Gastrocnemius medialis (tissue), 4 donors: ENCODE measurements at regions not wholly inside any gene's neighbourhood (a gene's known extent, or its start where the extent isn't known, plus 50 kb on each side); places are given as distances from the start of the nearest gene placed in this dataset.

Source experiments
- ATAC-seq, 2 donors: fragments of 150-250 bp; one replicate each; pipeline ENCODE4 v1.9.1; 2016
- DNase-seq, 2 donors: peaks; one replicate each; pipeline ENCODE4 v3.0.0-alpha.2; 2019
- H3K27ac ChIP-seq, 4 donors: fragments of 200-600 bp; sonication (generic); 1 replicate in 1 of 4; 2 replicates in 3 of 4; pipeline ENCODE4 v1.5.1; 2016 to 2018; ENCODE audit warnings: mild to moderate bottlenecking in 2 of 4, moderate library complexity in 1 of 4
- H3K27me3 ChIP-seq, 3 donors: fragments of 200-600 bp; sonication (generic) in 2 of 3; 1 replicate in 1 of 3; 2 replicates in 2 of 3; pipeline versions ENCODE4 v1.5.1 to v1.6.0; 2016 to 2019; ENCODE audit warnings: mild to moderate bottlenecking in 1 of 3, moderate library complexity in 1 of 3
- H3K36me3 ChIP-seq, 2 donors: fragments of 200-600 bp; sonication (generic) in 1 of 2; one replicate each; pipeline ENCODE4 v1.5.1; 2017 to 2018
- H3K4me1 ChIP-seq, 2 donors: fragments of 200-600 bp; sonication (generic) in 1 of 2; one replicate each; pipeline ENCODE4 v1.5.1; 2016 to 2017; ENCODE audit warnings: mild to moderate bottlenecking in 2 of 2
- H3K4me3 ChIP-seq, 4 donors: fragments of 200-600 bp; sonication (generic) in 3 of 4; 1 replicate in 1 of 4; 2 replicates in 3 of 4; pipeline ENCODE4 v1.5.1; 2016 to 2019; ENCODE audit warnings: mild to moderate bottlenecking in 2 of 4
- H3K9me3 ChIP-seq, 3 donors: fragments of 200-600 bp; sonication (generic) in 2 of 3; 1 replicate in 1 of 3; 2 replicates in 2 of 3; pipeline ENCODE4 v1.5.1; 2016 to 2019
- POLR2A ChIP-seq, 2 donors: fragments of 450-650 bp; IDR thresholded peaks; one replicate each; pipeline ENCODE4 v1.6.1; 2017; ENCODE audit warnings: antibody characterized with exemption in 2 of 2, mild to moderate bottlenecking in 2 of 2, moderate library complexity in 2 of 2
- in situ Hi-C, 4 donors: fragments of 200-750 bp; cut with MboI; loops; one replicate each; pipeline versions ENCODE4 v1.15.0 to v1.8.0; 2017; ENCODE audit warnings: low sequenced_read_pairs in 4 of 4
- intact Hi-C: fragments of 100-400 bp; cut with DNase I; formaldehyde crosslinking; loops from one replicate; pipeline ENCODE4 v1.15.1; 2023; ENCODE audit warnings: low total_unique reads
- TF ChIP-seq, protein P1 (sequence below), 5 experiments: fragments of 450-650 bp in 3 of 5; fragments of 200-600 bp in 2 of 5; sonication (generic) in 2 of 5; IDR thresholded peaks in 4 of 5; conservative IDR thresholded peaks in 1 of 5; 1 replicate in 4 of 5; 2 replicates in 1 of 5; pipeline ENCODE4 v1.5.1; 2016 to 2019; ENCODE audit warnings: antibody characterized with exemption in 5 of 5, mild to moderate bottlenecking in 3 of 5, moderate library complexity in 3 of 5

DNA sequence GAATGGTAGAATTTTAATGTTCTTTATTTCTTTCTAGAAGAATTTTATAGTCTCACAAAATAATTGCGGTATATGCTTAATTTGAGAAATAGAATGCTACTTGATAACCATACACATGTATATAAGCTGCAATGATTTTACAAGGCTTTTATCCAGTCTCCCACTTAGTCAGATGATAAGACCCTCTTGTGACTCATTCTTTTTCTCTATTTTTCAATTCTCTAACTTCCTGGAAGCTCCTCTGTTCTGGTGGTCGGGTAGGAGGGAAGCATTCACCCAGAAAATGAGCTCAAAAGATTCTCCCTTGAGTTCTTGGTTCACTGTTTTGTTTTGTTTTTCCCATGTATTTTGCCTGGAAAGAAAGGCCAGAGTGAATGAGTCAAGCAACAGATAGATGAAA is 546.6 kb downstream of the INHBA start:
- H3K36me3 ChIP-seq: no peaks in the 10 kb centered on the region
- no peaks in the 10 kb centered on the region for H3K27me3 ChIP-seq
- H3K4me1 ChIP-seq: no peaks in the 10 kb centered on the region
- no peak for DNase-seq
- no peak overlapping the region for H3K27ac ChIP-seq
- no peaks in the 10 kb centered on the region for H3K9me3 ChIP-seq
- in situ Hi-C loops: no loop called here
- no peak for ATAC-seq
- intact Hi-C loops: no loop called here
- TF ChIP-seq POLR2A (IDR thresholded peaks at IDR 0.05): no peak
- H3K4me3 ChIP-seq: no peak overlapping the region

DNA sequence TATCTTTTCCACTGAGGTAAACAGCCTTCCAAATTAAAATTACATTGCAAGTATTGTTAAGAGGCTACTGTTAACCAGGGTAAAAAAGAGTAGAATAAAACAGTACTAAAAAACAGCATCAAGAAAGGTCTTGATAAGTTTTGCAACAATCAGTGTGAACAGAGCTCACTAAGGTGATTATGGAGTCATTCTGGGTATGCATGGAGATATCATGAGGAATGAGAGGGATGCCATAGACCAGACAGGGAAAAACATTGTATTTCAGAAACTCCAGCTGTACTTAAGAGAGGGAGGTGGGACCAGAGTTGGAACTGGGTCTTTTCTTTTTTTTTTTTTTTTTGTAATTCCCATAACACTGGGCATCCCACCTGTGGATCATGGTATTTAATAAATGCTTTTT is 549.6 kb downstream of the INHBA start:
- H3K36me3 ChIP-seq: no peaks in the 10 kb centered on the region
- H3K27ac ChIP-seq: no peak overlapping the region
- no peaks in the 10 kb centered on the region for H3K4me1 ChIP-seq
- no peak for TF ChIP-seq POLR2A (IDR thresholded peaks at IDR 0.05)
- TF ChIP-seq, protein P1, sequence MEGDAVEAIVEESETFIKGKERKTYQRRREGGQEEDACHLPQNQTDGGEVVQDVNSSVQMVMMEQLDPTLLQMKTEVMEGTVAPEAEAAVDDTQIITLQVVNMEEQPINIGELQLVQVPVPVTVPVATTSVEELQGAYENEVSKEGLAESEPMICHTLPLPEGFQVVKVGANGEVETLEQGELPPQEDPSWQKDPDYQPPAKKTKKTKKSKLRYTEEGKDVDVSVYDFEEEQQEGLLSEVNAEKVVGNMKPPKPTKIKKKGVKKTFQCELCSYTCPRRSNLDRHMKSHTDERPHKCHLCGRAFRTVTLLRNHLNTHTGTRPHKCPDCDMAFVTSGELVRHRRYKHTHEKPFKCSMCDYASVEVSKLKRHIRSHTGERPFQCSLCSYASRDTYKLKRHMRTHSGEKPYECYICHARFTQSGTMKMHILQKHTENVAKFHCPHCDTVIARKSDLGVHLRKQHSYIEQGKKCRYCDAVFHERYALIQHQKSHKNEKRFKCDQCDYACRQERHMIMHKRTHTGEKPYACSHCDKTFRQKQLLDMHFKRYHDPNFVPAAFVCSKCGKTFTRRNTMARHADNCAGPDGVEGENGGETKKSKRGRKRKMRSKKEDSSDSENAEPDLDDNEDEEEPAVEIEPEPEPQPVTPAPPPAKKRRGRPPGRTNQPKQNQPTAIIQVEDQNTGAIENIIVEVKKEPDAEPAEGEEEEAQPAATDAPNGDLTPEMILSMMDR (IDR thresholded peaks at IDR 0.05 in 4 of 5, conservative IDR thresholded peaks at IDR 0.05 in 1 of 5): no peak
- in situ Hi-C loops (no loop called here), intact Hi-C loops (no loop called here)
- no peak overlapping the region for H3K4me3 ChIP-seq
- ATAC-seq (no peak), DNase-seq (no peak)
- H3K9me3 ChIP-seq: no peaks in the 10 kb centered on the region
- no peaks in the 10 kb centered on the region for H3K27me3 ChIP-seq

- in situ Hi-C loops: no loop called here
- H3K4me3 ChIP-seq: no peak overlapping the region
- no peak for ATAC-seq
- intact Hi-C loops: no loop called here
- DNase-seq: no peak
- H3K27ac ChIP-seq: no peak overlapping the region
- H3K36me3 ChIP-seq: no peaks in the 10 kb centered on the region
- no peaks in the 10 kb centered on the region for H3K4me1 ChIP-seq
- H3K9me3 ChIP-seq: no peaks in the 10 kb centered on the region
- TF ChIP-seq, protein P1 (IDR thresholded peaks at IDR 0.05 in 4 of 5, conservative IDR thresholded peaks at IDR 0.05 in 1 of 5): no peak
- no peak for TF ChIP-seq POLR2A (IDR thresholded peaks at IDR 0.05)
- no peaks in the 10 kb centered on the region for H3K27me3 ChIP-seq
These were observed 550.7 kb downstream of the INHBA start for GRCh38 chr7:41152179-41152678.

DNA sequence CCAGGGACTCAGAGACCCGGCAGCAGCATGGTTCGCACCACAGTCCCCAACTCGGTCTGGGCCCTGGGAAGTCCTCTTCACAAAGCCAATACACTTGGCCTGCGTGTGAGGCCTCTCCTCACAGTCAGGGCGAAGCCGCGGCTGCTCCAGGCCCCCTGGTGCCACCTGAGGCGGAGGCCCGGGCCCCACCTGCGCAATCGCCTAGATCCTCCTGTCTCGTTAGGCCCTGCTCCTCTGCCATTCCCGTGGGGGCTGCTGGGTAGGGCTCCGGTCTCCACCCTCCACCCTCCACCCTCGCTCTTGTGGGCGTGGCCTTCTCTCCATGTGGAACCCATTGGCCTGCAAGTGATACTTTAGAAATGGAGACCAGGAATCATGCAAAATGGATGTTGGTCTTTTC is 553.3 kb downstream of the INHBA start:
- no peaks in the 10 kb centered on the region for H3K9me3 ChIP-seq
- no peak for TF ChIP-seq POLR2A (IDR thresholded peaks at IDR 0.05)
- TF ChIP-seq, protein P1 (IDR thresholded peaks at IDR 0.05 in 4 of 5, conservative IDR thresholded peaks at IDR 0.05 in 1 of 5): no peak
- H3K4me3 ChIP-seq: no peak overlapping the region
- DNase-seq (no peak), ATAC-seq (no peak)
- no peaks in the 10 kb centered on the region for H3K36me3 ChIP-seq
- no peaks in the 10 kb centered on the region for H3K4me1 ChIP-seq
- H3K27ac ChIP-seq: no peak overlapping the region
- no peaks in the 10 kb centered on the region for H3K27me3 ChIP-seq
- in situ Hi-C loops: no loop called here
- intact Hi-C loops: no loop called here

- ATAC-seq (no peak), DNase-seq (no peak)
- Histone ChIP-seq H3K4me1 (no peaks in the 10 kb centered on the region), H3K9me3 (no peaks in the 10 kb centered on the region), H3K36me3 (no peaks in the 10 kb centered on the region), H3K27me3 (no peaks in the 10 kb centered on the region), H3K27ac (no peak overlapping the region), H3K4me3 (no peak overlapping the region)
- in situ Hi-C loops: no loop called here
- intact Hi-C loops: no loop called here
- TF ChIP-seq, protein P1 (IDR thresholded peaks at IDR 0.05 in 4 of 5, conservative IDR thresholded peaks at IDR 0.05 in 1 of 5): no peak
- no peak for TF ChIP-seq POLR2A (IDR thresholded peaks at IDR 0.05)
These were observed 554.4 kb downstream of the INHBA start for GRCh38 chr7:41148521-41148951.
